IPS DF 6.9 (cell line): ENCODE measurements at regions not wholly inside any gene's neighbourhood (a gene's known extent, or its start where the extent isn't known, plus 50 kb on each side); places are given as distances from the start of the nearest gene placed in this dataset.
A peak's percentile ranks its signal among the peaks of the same experiment; 100 is the strongest.

Source experiments
- DNase-seq: peaks from one replicate; pipeline ENCODE4 v3.0.0-alpha.2; 2013; ENCODE audit warnings: low read depth, low spot score
- H3K27ac ChIP-seq: one replicate; pipeline ENCODE4 v1.5.1; 2013; ENCODE audit warnings: low read length, control low read depth
- H3K27me3 ChIP-seq: 2 replicates; pipeline ENCODE4 v1.6.1; 2013; ENCODE audit warnings: mild to moderate bottlenecking, low read length; ENCODE audit not compliant: control insufficient read depth, insufficient read depth
- H3K36me3 ChIP-seq: 2 replicates; pipeline ENCODE4 v1.6.1; 2013; ENCODE audit warnings: low read length; ENCODE audit not compliant: control insufficient read depth, insufficient read depth
- H3K4me1 ChIP-seq: 2 replicates; pipeline ENCODE4 v1.6.1; 2013; ENCODE audit warnings: low read length; ENCODE audit not compliant: control insufficient read depth, insufficient read depth
- H3K4me3 ChIP-seq: 2 replicates; pipeline ENCODE4 v1.5.1; 2013; ENCODE audit warnings: mild to moderate bottlenecking, low read length
- H3K9me3 ChIP-seq: 2 replicates; pipeline ENCODE4 v1.6.1; 2013; ENCODE audit warnings: low read length, inconsistent platforms; ENCODE audit not compliant: control insufficient read depth, insufficient read depth
- WGBS: extraction: QIAGEN DNeasy Blood & Tissue Kit; methylation state at CpG from one replicate; pipeline ENCODE4 v1.1.7; 2013; ENCODE audit warnings: mixed read lengths, missing lambda C conversion rate; ENCODE audit not compliant: insufficient read length, insufficient coverage; 5-methylcytosine and 5-hydroxymethylcytosine counted together

DNA sequence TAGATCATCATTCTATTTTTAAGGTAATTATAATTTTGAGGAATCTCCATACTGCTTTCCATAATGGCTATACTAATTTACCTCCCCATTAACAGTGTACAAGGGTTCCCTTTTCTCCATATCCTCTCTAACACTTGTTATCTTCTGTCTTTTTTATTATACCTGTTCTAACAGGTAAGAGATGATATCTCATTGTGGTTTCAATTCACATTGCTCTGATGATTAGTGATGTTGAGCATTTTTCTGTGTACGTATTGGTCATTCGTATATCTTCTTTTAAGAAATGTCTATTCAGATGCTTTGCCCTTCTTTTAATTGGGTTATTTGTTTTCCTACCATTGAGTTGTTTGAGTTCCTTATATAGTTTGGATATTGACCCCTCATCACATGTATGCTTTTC, 81.6 kb upstream of the SCAF8 start:
- no CpG with 5 or more reads among the region's 2 CpGs for WGBS
- DNase-seq = no peak
- no peaks in the 10 kb centered on the region for H3K27me3 ChIP-seq
- no peak overlapping the region for H3K27ac ChIP-seq
- no peaks in the 10 kb centered on the region for H3K9me3 ChIP-seq
- H3K4me1 ChIP-seq = no peaks in the 10 kb centered on the region
- no peak overlapping the region for H3K4me3 ChIP-seq
- no peaks in the 10 kb centered on the region for H3K36me3 ChIP-seq

DNA sequence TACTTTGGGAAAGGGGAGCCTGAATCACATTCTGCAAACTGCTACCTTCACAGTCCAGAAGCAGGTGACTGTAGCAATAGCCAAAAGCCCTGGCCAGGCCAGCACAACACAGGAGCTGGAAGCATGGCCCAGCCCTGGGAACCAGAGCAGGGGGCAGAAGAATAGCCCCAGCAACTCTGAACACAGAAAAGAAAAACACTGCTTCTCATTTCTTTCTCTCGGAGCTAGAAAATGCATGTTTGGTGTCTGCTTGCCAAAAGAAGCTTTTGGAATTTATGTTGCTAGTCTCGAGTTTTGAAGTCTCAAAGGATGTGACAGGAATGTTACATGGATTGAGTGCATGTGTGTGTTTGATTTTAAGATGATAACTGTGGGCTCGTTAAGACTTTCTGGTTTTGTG, 79.8 kb upstream of the SCAF8 start:
- Histone ChIP-seq H3K4me3 (no peak overlapping the region), H3K4me1 (no peaks in the 10 kb centered on the region), H3K36me3 (no peaks in the 10 kb centered on the region), H3K27me3 (no peaks in the 10 kb centered on the region), H3K9me3 (no peaks in the 10 kb centered on the region), H3K27ac (no peak overlapping the region)
- 100% methylated on average over 1 of the region's 3 CpGs for WGBS
- DNase-seq = no peak

DNA sequence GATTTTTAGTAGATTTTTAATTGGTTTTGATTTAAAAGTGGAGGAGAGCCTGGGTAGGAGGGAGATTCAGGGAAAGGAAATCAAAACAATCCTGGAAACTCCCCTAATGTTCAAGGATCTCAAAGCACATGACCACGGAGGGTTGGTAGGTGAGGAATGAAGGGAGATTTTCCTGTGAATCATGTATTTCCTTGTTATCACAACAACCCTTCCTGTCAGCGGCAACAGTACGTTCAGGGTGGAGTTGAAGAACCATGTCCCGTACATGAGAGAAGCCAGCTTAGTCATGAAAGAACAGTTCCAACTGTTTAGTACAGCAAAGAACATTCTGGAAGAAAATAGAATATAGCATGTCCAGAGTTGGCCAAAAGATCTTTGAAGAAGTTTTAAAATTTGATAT, 79.4 kb upstream of the SCAF8 start:
- H3K9me3 ChIP-seq = no peaks in the 10 kb centered on the region
- H3K36me3 ChIP-seq = no peaks in the 10 kb centered on the region
- H3K4me3 ChIP-seq = no peak overlapping the region
- no CpG with 5 or more reads among the region's 4 CpGs for WGBS
- no peaks in the 10 kb centered on the region for H3K4me1 ChIP-seq
- no peak overlapping the region for H3K27ac ChIP-seq
- no peaks in the 10 kb centered on the region for H3K27me3 ChIP-seq
- no peak for DNase-seq

DNA sequence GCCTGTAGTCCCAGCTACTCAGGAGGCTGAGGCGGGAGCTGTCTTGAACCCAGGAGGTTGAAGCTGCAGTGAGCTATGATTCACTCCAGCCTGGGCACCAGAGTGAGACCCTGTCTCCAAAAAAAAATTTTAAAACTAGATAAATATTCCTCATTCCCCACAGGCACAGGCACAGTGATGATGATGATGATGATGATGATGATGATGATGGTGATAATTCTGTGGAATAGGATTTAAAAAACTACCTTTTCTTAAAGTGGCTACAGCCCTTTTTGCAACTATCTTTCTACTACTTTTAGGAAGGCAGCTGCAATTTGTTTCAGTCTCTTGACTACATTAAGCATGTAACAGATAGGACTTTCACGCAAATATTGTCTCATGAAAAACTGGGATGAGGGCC, 76.6 kb upstream of the SCAF8 start:
- H3K4me1 ChIP-seq = no peaks in the 10 kb centered on the region
- H3K27me3 ChIP-seq = no peaks in the 10 kb centered on the region
- no peaks in the 10 kb centered on the region for H3K36me3 ChIP-seq
- no peaks in the 10 kb centered on the region for H3K9me3 ChIP-seq
- H3K4me3 ChIP-seq = no peak overlapping the region
- H3K27ac ChIP-seq = no peak overlapping the region
- no CpG with 5 or more reads among the region's 2 CpGs for WGBS
- DNase-seq = no peak

DNA sequence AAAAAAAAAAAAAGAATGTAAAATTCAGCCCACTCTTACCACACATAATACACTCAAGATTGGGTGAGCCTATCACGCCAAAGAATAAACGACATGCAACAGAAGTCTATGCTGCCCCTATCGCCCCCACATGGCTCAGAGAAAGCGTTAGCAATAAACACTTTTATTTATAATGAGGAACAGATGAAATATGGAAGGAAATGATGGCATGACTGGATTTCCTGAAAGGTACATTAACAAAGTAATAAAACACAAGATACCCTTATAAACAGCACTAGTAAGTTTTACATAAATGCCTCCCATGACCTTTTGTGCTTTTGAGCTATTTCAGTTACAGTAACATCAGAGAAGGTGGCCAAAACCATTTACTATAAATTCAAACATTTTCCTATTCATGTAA, 71.4 kb upstream of the SCAF8 start:
- Histone ChIP-seq H3K27ac (no peak overlapping the region), H3K4me3 (no peak overlapping the region), H3K27me3 (no peaks in the 10 kb centered on the region), H3K36me3 (no peaks in the 10 kb centered on the region), H3K4me1 (no peaks in the 10 kb centered on the region), H3K9me3 (no peaks in the 10 kb centered on the region)
- no peak for DNase-seq
- no CpG with 5 or more reads among the region's 4 CpGs for WGBS

DNA sequence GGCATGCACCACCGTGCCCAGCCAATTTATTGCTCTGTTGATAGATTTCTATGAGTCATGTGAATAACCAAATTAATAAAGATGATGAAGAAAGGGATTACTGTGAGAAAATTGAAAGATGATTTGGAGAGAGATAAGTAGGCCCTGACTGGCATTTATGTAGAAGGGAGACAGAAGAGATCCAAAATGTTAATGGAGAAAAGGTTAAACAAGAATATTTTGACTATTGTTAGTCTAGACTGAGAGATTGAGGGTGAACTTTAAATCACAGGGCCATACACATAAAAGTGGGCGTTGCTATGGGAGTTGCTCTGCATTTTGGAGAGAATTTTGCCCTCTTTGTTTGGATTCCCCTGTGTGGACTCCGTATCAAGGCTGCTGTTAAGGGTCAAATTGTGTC, 68.9 kb upstream of the SCAF8 start:
- H3K9me3 ChIP-seq = no peaks in the 10 kb centered on the region
- no peaks in the 10 kb centered on the region for H3K4me1 ChIP-seq
- no peak for DNase-seq
- no peaks in the 10 kb centered on the region for H3K27me3 ChIP-seq
- H3K27ac ChIP-seq = no peak overlapping the region
- no CpG with 5 or more reads among the region's 3 CpGs for WGBS
- H3K4me3 ChIP-seq = no peak overlapping the region
- H3K36me3 ChIP-seq = no peaks in the 10 kb centered on the region

DNA sequence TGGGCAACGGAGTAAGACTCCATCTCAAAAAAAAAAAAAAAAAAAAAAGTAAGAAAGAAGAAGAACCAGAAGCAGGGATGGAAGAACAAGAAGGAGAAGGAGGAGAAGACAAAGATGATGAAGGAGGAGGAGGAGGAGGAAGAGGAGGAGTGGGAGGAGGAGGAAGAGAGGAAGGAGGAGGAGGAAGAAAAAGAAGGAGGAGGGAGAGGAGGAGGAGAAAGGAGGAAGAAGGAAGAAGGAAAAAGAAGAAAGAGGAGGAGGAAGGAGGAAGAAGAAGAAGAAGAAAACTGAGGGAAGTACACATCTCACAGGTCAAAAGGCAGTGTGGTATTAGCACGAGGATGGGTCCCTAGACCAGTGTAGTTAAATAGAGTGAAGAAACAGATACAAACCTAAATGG, 65.1 kb upstream of the SCAF8 start:
- no CpG with 5 or more reads among the region's 2 CpGs for WGBS
- Histone ChIP-seq H3K27ac (no peak overlapping the region), H3K27me3 (no peaks in the 10 kb centered on the region)

DNA sequence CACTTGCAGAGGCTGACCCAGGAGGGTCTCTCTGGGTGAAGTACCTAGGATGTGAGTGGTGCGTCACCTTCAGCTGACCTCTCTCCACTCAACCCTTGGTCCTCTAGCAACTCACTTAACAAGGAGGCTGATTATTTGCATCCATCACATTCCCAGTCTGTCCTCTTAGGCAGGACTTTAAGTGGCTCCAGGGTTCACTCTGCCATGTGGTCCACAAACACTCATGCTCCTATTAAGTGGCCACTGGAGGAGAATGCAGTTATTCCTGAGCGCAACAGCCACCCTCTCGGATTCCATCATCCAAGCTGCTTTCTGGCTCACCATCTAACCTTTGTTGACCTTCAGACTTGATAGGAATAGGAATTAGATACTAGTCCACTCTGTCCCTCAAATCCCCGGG, 61.1 kb upstream of the SCAF8 start:
- no peaks in the 10 kb centered on the region for H3K27me3 ChIP-seq
- H3K4me1 ChIP-seq = no peaks in the 10 kb centered on the region
- no peaks in the 10 kb centered on the region; the same call in 1 of the 2 replicates for H3K9me3 ChIP-seq
- DNase-seq = no peak
- no peaks in the 10 kb centered on the region for H3K36me3 ChIP-seq
- H3K27ac ChIP-seq = no peak overlapping the region
- no CpG with 5 or more reads among the region's 4 CpGs for WGBS
- H3K4me3 ChIP-seq = no peak overlapping the region

More for the DNA sequence above, 65.1 kb upstream of the SCAF8 start:
- H3K4me1 ChIP-seq = no peaks in the 10 kb centered on the region
- H3K9me3 ChIP-seq = no peaks in the 10 kb centered on the region; the same call in 1 of the 2 replicates
- H3K4me3 ChIP-seq = no peak overlapping the region
- H3K36me3 ChIP-seq = no peaks in the 10 kb centered on the region
- no peak for DNase-seq

DNA sequence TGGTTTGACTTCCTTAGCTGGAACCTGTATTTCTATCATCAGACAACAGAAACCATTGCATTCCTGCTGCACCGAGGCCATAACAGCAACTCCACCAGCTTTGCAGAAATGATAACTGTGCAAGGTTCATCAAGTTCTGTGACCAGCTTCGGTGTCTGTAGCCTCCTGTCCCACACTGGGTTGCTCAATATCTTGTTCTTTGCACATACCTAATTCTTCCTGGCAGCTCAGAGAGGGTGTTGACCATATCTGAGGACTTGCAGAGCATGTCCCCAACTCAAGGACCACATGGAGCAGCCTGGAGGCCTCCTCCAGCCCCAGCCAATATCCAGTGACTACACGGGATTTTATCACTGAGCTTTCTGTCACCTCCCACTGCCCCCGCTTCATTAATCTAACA, 59.3 kb upstream of the SCAF8 start:
- Histone ChIP-seq H3K27ac (no peak overlapping the region), H3K4me1 (no peaks in the 10 kb centered on the region), H3K9me3 (no peaks in the 10 kb centered on the region; the same call in 1 of the 2 replicates), H3K4me3 (no peak overlapping the region), H3K27me3 (no peaks in the 10 kb centered on the region), H3K36me3 (no peaks in the 10 kb centered on the region)
- no peak for DNase-seq
- WGBS = no CpG with 5 or more reads among the region's 4 CpGs

DNA sequence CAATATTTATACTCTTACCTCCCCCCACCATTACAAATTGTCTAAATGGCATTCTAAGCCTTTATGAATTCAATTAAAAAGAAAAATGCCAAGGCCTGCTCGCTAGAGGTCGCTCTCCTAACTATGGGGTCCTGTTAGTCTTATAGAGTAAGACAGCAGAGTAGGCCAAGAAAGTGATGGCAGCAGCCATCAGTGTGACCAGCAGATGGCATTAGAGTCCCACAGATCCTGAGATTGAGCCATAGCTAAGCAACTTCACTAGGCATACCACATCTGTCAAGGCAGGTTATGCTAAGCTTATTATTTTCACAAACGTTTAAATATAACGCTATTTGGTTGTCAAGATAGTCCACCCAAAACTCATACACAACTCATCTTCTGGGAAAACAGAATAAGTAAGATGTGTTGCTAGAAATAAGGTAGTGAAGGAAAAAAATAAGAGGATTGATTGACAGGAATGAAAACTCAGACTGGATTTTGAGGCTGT, 57.6 kb upstream of the SCAF8 start:
- H3K27ac ChIP-seq = no peak overlapping the region
- peak; percentile 96 for DNase-seq
- no peak overlapping the region for H3K4me3 ChIP-seq
- H3K36me3 ChIP-seq = no peaks in the 10 kb centered on the region
- WGBS = no CpG with 5 or more reads among the region's 4 CpGs
- no peaks in the 10 kb centered on the region for H3K27me3 ChIP-seq
- H3K4me1 ChIP-seq = no peaks in the 10 kb centered on the region
- no peaks in the 10 kb centered on the region; the same call in 1 of the 2 replicates for H3K9me3 ChIP-seq

DNA sequence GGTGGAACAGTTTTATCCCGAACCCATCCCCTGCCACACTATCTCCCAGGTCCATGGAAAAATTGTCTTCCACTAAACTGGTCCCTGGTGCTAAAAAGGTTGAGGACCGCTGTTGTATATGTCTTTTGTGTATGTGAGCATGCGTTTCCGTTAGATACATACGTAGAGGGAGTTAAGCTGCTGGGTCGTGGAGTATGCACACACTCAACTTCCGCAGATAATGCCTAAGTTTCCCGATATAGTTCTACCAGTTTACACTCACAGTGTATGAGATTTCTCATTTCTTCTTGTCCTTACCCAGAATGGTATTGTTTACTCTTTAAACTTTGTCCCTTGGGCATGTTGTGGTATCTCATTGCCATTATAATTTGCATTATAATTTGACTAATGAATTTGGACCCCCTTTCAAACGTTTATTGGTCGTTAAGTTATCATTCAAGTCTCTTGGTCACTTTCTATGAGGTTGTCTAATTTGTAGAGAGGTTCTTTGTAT, 50.5 kb upstream of the SCAF8 start:
- Histone ChIP-seq H3K4me3 (no peak overlapping the region), H3K27ac (no peak overlapping the region), H3K27me3 (no peaks in the 10 kb centered on the region), H3K9me3 (no peaks in the 10 kb centered on the region), H3K4me1 (no peaks in the 10 kb centered on the region; the same call in 1 of the 2 replicates), H3K36me3 (no peaks in the 10 kb centered on the region)
- no CpG with 5 or more reads among the region's 10 CpGs for WGBS
- no peak for DNase-seq
